ENCODE measurements at regions not wholly inside any gene's neighbourhood (a gene's known extent, or its start where the extent isn't known, plus 50 kb on each side); places are given as distances from the start of the nearest gene placed in this dataset.

DNA sequence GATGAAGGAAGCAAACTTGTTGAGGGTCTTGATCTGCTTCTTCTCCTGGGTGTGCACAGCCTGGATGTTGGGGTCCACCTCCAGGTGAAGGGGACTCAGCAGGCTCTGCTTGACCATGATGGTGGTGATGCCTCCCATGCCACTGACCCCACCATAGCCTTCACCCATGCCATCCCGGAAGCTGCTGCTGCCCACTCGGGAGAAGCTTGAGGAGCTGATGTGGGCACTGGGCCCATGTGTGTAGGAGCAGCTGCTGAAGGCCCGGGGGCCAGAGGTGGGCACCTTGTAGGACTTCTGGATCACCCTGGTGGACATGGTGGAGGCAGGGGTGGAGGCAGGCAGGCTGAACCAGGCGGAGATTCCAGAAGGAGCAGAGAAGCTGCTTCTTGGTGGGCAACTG lies 432.7 kb upstream of the DIPK2B start:
- Mint-ChIP-seq H3K9me3 (ENCODE audit: unreplicated experiment) (peaks cover 8% of the 10 kb centered on the region), H3K4me3 (ENCODE audit: unreplicated experiment) (no peak overlapping the region), H3K27me3 (ENCODE audit: insufficient read depth, unreplicated experiment) (peaks cover 30% of the 10 kb centered on the region), H3K36me3 (ENCODE audit: insufficient read depth, unreplicated experiment) (no peaks in the 10 kb centered on the region), H3K27ac (ENCODE audit: low read depth, unreplicated experiment) (no peak overlapping the region), H3K4me1 (ENCODE audit: insufficient read depth, unreplicated experiment) (no peaks in the 10 kb centered on the region)
- no peak for DNase-seq (ENCODE audit: unreplicated experiment)
- ChIA-PET POLR2A (interaction anchor here (1.0 kb wide), 1 partner anchor 12 kb away, joined by 3 read pairs; no protein-coding TSS in a partner anchor), CTCF (no interaction called here)
- BruUV-seq (replicated peaks): no TSS peak
- TF ChIP-seq, protein P1, sequence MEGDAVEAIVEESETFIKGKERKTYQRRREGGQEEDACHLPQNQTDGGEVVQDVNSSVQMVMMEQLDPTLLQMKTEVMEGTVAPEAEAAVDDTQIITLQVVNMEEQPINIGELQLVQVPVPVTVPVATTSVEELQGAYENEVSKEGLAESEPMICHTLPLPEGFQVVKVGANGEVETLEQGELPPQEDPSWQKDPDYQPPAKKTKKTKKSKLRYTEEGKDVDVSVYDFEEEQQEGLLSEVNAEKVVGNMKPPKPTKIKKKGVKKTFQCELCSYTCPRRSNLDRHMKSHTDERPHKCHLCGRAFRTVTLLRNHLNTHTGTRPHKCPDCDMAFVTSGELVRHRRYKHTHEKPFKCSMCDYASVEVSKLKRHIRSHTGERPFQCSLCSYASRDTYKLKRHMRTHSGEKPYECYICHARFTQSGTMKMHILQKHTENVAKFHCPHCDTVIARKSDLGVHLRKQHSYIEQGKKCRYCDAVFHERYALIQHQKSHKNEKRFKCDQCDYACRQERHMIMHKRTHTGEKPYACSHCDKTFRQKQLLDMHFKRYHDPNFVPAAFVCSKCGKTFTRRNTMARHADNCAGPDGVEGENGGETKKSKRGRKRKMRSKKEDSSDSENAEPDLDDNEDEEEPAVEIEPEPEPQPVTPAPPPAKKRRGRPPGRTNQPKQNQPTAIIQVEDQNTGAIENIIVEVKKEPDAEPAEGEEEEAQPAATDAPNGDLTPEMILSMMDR (IDR thresholded peaks at IDR 0.05; ENCODE audit: unreplicated experiment): no peak
- intact Hi-C loops (cut with micrococcal nuclease): no loop called here

DNA sequence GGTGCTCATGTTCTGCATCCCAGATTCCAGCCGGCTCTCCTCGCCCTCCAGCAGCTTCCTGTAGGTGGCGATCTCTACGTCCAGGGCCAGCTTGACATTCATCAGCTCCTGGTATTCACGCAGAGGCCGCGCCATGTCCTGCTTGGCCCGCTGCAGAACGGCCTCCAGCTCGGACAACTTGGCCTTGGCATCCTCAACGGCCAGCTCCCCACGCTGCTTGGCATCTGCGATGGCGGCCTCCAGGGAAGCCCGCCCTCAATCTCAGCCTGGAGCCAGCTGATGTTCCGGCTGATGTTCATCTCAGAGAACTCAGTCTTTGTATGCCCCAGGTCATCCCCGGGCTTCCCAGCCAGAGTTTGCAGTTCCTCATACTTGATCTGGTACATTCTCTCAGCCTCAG lies 431.8 kb upstream of the DIPK2B start:
- POLR2A ChIA-PET: interaction anchor here (0.9 kb wide), 1 partner anchor 17 kb away, joined by 4 read pairs; no protein-coding TSS in a partner anchor
- CTCF ChIA-PET: interaction anchor here (0.7 kb wide), 1 partner anchor 35 kb away, joined by 3 read pairs; no protein-coding TSS in a partner anchor
- H3K36me3 Mint-ChIP-seq (ENCODE audit: insufficient read depth, unreplicated experiment): no peaks in the 10 kb centered on the region
- TF ChIP-seq, protein P1 (IDR thresholded peaks at IDR 0.05; ENCODE audit: unreplicated experiment): no peak
- H3K4me3 Mint-ChIP-seq (ENCODE audit: unreplicated experiment): no peak overlapping the region
- no peak for DNase-seq (ENCODE audit: unreplicated experiment)
- no TSS peak for BruUV-seq (replicated peaks)
- peaks cover 9% of the 10 kb centered on the region for H3K9me3 Mint-ChIP-seq (ENCODE audit: unreplicated experiment)
- H3K27me3 Mint-ChIP-seq (ENCODE audit: insufficient read depth, unreplicated experiment): peaks cover 26% of the 10 kb centered on the region
- no peak overlapping the region for H3K27ac Mint-ChIP-seq (ENCODE audit: low read depth, unreplicated experiment)
- no peaks in the 10 kb centered on the region for H3K4me1 Mint-ChIP-seq (ENCODE audit: insufficient read depth, unreplicated experiment)
- intact Hi-C loops (cut with micrococcal nuclease): no loop called here

DNA sequence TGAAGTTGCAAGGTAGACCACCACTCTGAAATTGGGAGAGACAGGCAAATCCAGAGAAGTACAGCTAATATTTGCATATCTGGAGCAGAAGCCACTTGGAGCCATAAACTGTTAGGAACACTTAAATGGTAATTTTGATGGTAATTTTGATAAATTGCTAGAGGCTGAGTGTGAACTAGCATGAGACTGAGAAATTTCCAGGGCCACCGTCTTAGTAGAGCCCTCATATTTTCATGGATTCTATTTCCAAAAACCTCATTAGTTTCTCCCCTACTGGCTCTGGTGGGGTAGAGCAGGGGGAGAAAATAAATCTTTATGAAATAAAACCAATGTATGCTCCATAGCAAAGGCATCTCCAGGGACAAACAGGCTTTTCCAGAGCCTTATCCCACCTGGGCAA lies 429.4 kb upstream of the DIPK2B start:
- Mint-ChIP-seq H3K27me3 (ENCODE audit: insufficient read depth, unreplicated experiment) (peaks cover 14% of the 10 kb centered on the region), H3K4me1 (ENCODE audit: insufficient read depth, unreplicated experiment) (no peaks in the 10 kb centered on the region), H3K4me3 (ENCODE audit: unreplicated experiment) (no peak overlapping the region), H3K27ac (ENCODE audit: low read depth, unreplicated experiment) (no peak overlapping the region), H3K9me3 (ENCODE audit: unreplicated experiment) (peaks cover 21% of the 10 kb centered on the region), H3K36me3 (ENCODE audit: insufficient read depth, unreplicated experiment) (no peaks in the 10 kb centered on the region)
- CTCF ChIA-PET: no interaction called here
- no peak for DNase-seq (ENCODE audit: unreplicated experiment)
- intact Hi-C loops (cut with micrococcal nuclease): no loop called here
- TF ChIP-seq, protein P1 (IDR thresholded peaks at IDR 0.05; ENCODE audit: unreplicated experiment): no peak
- POLR2A ChIA-PET: no interaction called here
- BruUV-seq (replicated peaks): no TSS peak

DNA sequence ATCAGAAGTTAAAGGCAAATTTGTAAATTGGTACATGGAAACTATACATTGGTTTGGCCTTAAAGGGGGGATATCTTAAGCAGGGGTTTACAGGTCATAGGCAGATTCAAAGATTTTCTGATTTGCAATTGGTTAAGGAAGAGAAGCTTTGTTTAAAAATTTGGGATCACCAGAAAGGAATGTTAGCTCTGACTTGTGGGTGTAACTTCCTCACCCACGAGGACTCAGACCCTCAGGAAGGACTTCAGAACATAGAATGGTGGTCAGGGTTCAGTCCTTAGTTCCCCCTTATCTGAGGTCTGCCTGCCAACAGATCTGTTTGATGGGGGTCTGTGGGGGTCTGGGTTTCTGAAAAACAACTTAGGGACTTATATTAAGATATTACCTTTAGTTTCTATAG lies 427.4 kb upstream of the DIPK2B start:
- peaks cover 14% of the 10 kb centered on the region for H3K27me3 Mint-ChIP-seq (ENCODE audit: insufficient read depth, unreplicated experiment)
- H3K9me3 Mint-ChIP-seq (ENCODE audit: unreplicated experiment): peaks cover 21% of the 10 kb centered on the region
- peaks cover 6% of the 10 kb centered on the region for H3K36me3 Mint-ChIP-seq (ENCODE audit: insufficient read depth, unreplicated experiment)
- TF ChIP-seq, protein P1 (IDR thresholded peaks at IDR 0.05; ENCODE audit: unreplicated experiment): no peak
- H3K4me1 Mint-ChIP-seq (ENCODE audit: insufficient read depth, unreplicated experiment): peaks cover 1% of the 10 kb centered on the region
- intact Hi-C loops (cut with micrococcal nuclease): no loop called here
- POLR2A ChIA-PET: interaction anchor here (0.6 kb wide), 1 partner anchor 91 kb away, joined by 3 read pairs; no protein-coding TSS in a partner anchor
- DNase-seq (ENCODE audit: unreplicated experiment): no peak
- no peak overlapping the region for H3K27ac Mint-ChIP-seq (ENCODE audit: low read depth, unreplicated experiment)
- CTCF ChIA-PET: interaction anchor here (0.6 kb wide), 1 partner anchor 144 kb away, joined by 3 read pairs; no protein-coding TSS in a partner anchor
- no TSS peak for BruUV-seq (replicated peaks)
- H3K4me3 Mint-ChIP-seq (ENCODE audit: unreplicated experiment): no peak overlapping the region
